ENCODE measurements at regions not wholly inside any gene's neighbourhood (a gene's known extent, or its start where the extent isn't known, plus 50 kb on each side); places are given as distances from the start of the nearest gene placed in this dataset.

DNA sequence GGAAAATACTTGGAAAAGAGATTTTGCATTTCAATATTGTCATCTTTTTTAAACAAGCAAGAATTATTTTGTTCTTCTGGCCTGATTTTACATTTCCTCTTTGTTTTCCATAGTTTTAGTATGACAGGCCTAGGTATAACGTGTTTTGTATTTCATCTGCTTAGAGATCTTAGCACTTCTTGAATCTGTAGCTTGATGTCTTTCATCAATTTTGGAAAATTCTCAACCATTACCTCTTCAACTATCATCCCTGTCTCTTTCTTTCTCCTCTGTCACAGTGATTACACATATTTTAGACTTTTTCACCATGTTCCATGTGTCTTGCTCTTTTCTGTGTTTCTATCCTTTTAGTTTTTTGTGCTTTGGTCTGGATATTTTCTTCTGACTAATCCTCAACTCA, 67.2 kb upstream of the PHACTR1 start:
- TF ChIP-seq, protein P1, sequence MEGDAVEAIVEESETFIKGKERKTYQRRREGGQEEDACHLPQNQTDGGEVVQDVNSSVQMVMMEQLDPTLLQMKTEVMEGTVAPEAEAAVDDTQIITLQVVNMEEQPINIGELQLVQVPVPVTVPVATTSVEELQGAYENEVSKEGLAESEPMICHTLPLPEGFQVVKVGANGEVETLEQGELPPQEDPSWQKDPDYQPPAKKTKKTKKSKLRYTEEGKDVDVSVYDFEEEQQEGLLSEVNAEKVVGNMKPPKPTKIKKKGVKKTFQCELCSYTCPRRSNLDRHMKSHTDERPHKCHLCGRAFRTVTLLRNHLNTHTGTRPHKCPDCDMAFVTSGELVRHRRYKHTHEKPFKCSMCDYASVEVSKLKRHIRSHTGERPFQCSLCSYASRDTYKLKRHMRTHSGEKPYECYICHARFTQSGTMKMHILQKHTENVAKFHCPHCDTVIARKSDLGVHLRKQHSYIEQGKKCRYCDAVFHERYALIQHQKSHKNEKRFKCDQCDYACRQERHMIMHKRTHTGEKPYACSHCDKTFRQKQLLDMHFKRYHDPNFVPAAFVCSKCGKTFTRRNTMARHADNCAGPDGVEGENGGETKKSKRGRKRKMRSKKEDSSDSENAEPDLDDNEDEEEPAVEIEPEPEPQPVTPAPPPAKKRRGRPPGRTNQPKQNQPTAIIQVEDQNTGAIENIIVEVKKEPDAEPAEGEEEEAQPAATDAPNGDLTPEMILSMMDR (IDR thresholded peaks at IDR 0.05; ENCODE audit: insufficient read depth, low read length, poor library complexity, severe bottlenecking): no peak
- no peak for TF ChIP-seq EZH2phosphoT487 (conservative IDR thresholded peaks at IDR 0.05; ENCODE audit: low read length)
